Smooth muscle cell (in vitro differentiated cells): ENCODE measurements at regions not wholly inside any gene's neighbourhood (a gene's known extent, or its start where the extent isn't known, plus 50 kb on each side); places are given as distances from the start of the nearest gene placed in this dataset.

Experiments
- DNase-seq: peaks from one replicate; lab custom pipeline; 2025; ENCODE audit not compliant: unreplicated experiment; lab: John Stamatoyannopoulos, UW
- H2AFZ ChIP-seq: fragments of 200-600 bp; sonication (generic); 2 replicates; pipeline ENCODE4 v1.6.0; 2016; ENCODE audit warnings: antibody characterized with exemption, low read depth, mild to moderate bottlenecking
- H3F3A ChIP-seq: fragments of 200-600 bp; sonication (generic); 2 replicates; pipeline ENCODE4 v1.6.0; 2017; ENCODE audit warnings: antibody characterized with exemption, low read depth
- H3K27ac ChIP-seq: fragments of 200-600 bp; sonication (generic); 2 replicates; pipeline ENCODE4 v1.5.1; 2016; ENCODE audit warnings: low read depth, mild to moderate bottlenecking
- H3K27me3 ChIP-seq: fragments of 200-600 bp; sonication (generic); 2 replicates; pipeline ENCODE4 v1.6.1; 2016; ENCODE audit warnings: low read depth, mild to moderate bottlenecking
- H3K36me3 ChIP-seq: fragments of 200-600 bp; sonication (generic); 2 replicates; pipeline ENCODE4 v1.5.1; 2016; ENCODE audit warnings: low read depth
- H3K4me1 ChIP-seq: fragments of 200-600 bp; sonication (generic); 2 replicates; pipeline ENCODE4 v1.5.1; 2016; ENCODE audit warnings: low read depth
- H3K4me2 ChIP-seq: fragments of 200-600 bp; sonication (generic); 2 replicates; pipeline ENCODE4 v1.6.0; 2016; ENCODE audit warnings: mild to moderate bottlenecking
- H3K4me3 ChIP-seq: fragments of 200-600 bp; sonication (generic); 2 replicates; pipeline ENCODE4 v1.5.1; 2016; ENCODE audit warnings: mild to moderate bottlenecking
- H3K79me2 ChIP-seq: fragments of 200-600 bp; sonication (generic); 2 replicates; pipeline ENCODE4 v1.6.0; 2016; ENCODE audit warnings: low read depth, mild to moderate bottlenecking
- H3K9ac ChIP-seq: fragments of 200-600 bp; sonication (generic); 2 replicates; pipeline ENCODE4 v1.6.0; 2016; ENCODE audit warnings: low read depth
- H3K9me3 ChIP-seq: fragments of 200-600 bp; sonication (generic); replicated peaks from 2 replicates; pipeline ENCODE4 v1.5.1; 2016; ENCODE audit warnings: low read depth
- H4K20me1 ChIP-seq: fragments of 200-600 bp; sonication (generic); 2 replicates; pipeline ENCODE4 v1.6.0; 2016; ENCODE audit warnings: low read depth
- WGBS: methylation state at CpG from one replicate; pipeline ENCODE4 v1.1.7; 2016; ENCODE audit warnings: low lambda C conversion rate; 5-methylcytosine and 5-hydroxymethylcytosine counted together
- TF ChIP-seq, protein P1 (sequence below): fragments of 200-600 bp; sonication (generic); IDR thresholded peaks from 2 replicates; pipeline ENCODE4 v1.5.1; 2017; ENCODE audit warnings: borderline replicate concordance, mild to moderate bottlenecking, antibody characterized with exemption; ENCODE audit not compliant: insufficient read depth, poor library complexity, severe bottlenecking

- H2AFZ ChIP-seq: no peak overlapping the region
- H4K20me1 ChIP-seq: no peaks in the 10 kb centered on the region
- no peaks in the 10 kb centered on the region for H3K27me3 ChIP-seq
- H3K36me3 ChIP-seq: no peaks in the 10 kb centered on the region
- DNase-seq: no peak
- H3K79me2 ChIP-seq: no peaks in the 10 kb centered on the region
- H3K4me3 ChIP-seq: no peak overlapping the region
- TF ChIP-seq, protein P1, sequence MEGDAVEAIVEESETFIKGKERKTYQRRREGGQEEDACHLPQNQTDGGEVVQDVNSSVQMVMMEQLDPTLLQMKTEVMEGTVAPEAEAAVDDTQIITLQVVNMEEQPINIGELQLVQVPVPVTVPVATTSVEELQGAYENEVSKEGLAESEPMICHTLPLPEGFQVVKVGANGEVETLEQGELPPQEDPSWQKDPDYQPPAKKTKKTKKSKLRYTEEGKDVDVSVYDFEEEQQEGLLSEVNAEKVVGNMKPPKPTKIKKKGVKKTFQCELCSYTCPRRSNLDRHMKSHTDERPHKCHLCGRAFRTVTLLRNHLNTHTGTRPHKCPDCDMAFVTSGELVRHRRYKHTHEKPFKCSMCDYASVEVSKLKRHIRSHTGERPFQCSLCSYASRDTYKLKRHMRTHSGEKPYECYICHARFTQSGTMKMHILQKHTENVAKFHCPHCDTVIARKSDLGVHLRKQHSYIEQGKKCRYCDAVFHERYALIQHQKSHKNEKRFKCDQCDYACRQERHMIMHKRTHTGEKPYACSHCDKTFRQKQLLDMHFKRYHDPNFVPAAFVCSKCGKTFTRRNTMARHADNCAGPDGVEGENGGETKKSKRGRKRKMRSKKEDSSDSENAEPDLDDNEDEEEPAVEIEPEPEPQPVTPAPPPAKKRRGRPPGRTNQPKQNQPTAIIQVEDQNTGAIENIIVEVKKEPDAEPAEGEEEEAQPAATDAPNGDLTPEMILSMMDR: no peak
- H3K9me3 ChIP-seq: no peaks in the 10 kb centered on the region
- no peak overlapping the region for H3K27ac ChIP-seq
- WGBS: 70% methylated on average over 1 of the region's 1 CpG
- H3K4me1 ChIP-seq: no peaks in the 10 kb centered on the region
- no peak overlapping the region for H3K9ac ChIP-seq
- H3F3A ChIP-seq: no peaks in the 10 kb centered on the region
- H3K4me2 ChIP-seq: no peak overlapping the region
These were observed 1056.7 kb downstream of the PCDH19 start for GRCh38 chrX:99353412-99353811.

GRCh38 chrX:99348256-99348655 lies 1061.8 kb downstream of the PCDH19 start:
- Histone ChIP-seq H3K9me3 (no peaks in the 10 kb centered on the region), H3K27me3 (no peaks in the 10 kb centered on the region), H3K4me1 (no peaks in the 10 kb centered on the region), H3K4me2 (no peak overlapping the region), H2AFZ (no peak overlapping the region), H3K9ac (no peak overlapping the region), H3F3A (no peaks in the 10 kb centered on the region), H3K27ac (no peak overlapping the region), H3K36me3 (no peaks in the 10 kb centered on the region), H4K20me1 (no peaks in the 10 kb centered on the region), H3K4me3 (no peak overlapping the region), H3K79me2 (no peaks in the 10 kb centered on the region)
- 79% methylated on average over 4 of the region's 4 CpGs for WGBS
- TF ChIP-seq, protein P1: no peak
- no peak for DNase-seq

GRCh38 chrX:99308302-99308701 lies 1101.8 kb downstream of the PCDH19 start:
- no peak overlapping the region for H3K4me3 ChIP-seq
- H4K20me1 ChIP-seq: no peaks in the 10 kb centered on the region
- no peak overlapping the region for H3K4me2 ChIP-seq
- no peaks in the 10 kb centered on the region for H3F3A ChIP-seq
- no peak overlapping the region for H3K9ac ChIP-seq
- H3K4me1 ChIP-seq: no peaks in the 10 kb centered on the region
- DNase-seq: no peak
- H2AFZ ChIP-seq: no peak overlapping the region
- H3K27me3 ChIP-seq: no peaks in the 10 kb centered on the region
- no peaks in the 10 kb centered on the region for H3K79me2 ChIP-seq
- H3K36me3 ChIP-seq: no peaks in the 10 kb centered on the region
- no peak overlapping the region for H3K27ac ChIP-seq
- H3K9me3 ChIP-seq: no peaks in the 10 kb centered on the region
- TF ChIP-seq, protein P1: no peak

DNA sequence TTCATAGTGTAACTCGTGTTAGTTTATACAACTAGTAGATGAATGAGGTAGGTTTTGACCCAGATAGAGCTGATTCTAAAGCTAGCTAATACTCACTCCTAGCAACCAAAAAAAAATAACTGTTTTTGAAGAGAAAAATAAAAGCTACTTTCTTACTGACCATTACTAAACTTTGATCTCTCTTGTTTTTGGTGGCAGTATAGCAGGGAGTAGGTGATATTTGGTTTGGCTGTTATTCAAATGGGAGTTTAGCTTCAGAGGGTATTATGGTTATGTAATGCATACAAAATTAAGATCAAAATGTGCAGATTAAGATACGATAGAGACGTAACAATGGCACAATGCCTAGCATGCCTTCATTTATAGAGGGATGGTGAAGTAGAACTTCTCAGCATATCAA lies 1104.5 kb downstream of the PCDH19 start:
- no peaks in the 10 kb centered on the region for H3K27me3 ChIP-seq
- H3K36me3 ChIP-seq: no peaks in the 10 kb centered on the region
- TF ChIP-seq, protein P1: no peak

More for the DNA sequence above, 1104.5 kb downstream of the PCDH19 start:
- Histone ChIP-seq H3K4me1 (no peaks in the 10 kb centered on the region), H3K4me3 (no peak overlapping the region), H3K9ac (no peak overlapping the region), H3K79me2 (no peaks in the 10 kb centered on the region), H2AFZ (no peak overlapping the region), H3K4me2 (no peak overlapping the region), H3K9me3 (no peaks in the 10 kb centered on the region), H4K20me1 (no peaks in the 10 kb centered on the region), H3K27ac (no peak overlapping the region), H3F3A (no peaks in the 10 kb centered on the region)
- no peak for DNase-seq
- 85% methylated on average over 3 of the region's 3 CpGs for WGBS
